MM.1S (cell line): ENCODE measurements at regions not wholly inside any gene's neighbourhood (a gene's known extent, or its start where the extent isn't known, plus 50 kb on each side); places are given as distances from the start of the nearest gene placed in this dataset.
A peak's percentile ranks its signal among the peaks of the same experiment; 100 is the strongest.

Experiments
- DNase-seq: peaks from one replicate; pipeline ENCODE4 v3.0.0-alpha.2; 2015
- H2AFZ ChIP-seq: fragments of 300-600 bp; sonication (generic); 2 replicates; pipeline ENCODE4 v1.6.0; 2016; ENCODE audit warnings: antibody characterized with exemption, low read length
- H3F3A ChIP-seq: fragments of 300-600 bp; sonication (generic); 2 replicates; pipeline ENCODE4 v1.6.1; 2016; ENCODE audit warnings: mild to moderate bottlenecking, antibody characterized with exemption, low read length, moderate library complexity, mixed read lengths; ENCODE audit not compliant: insufficient read depth
- H3K27ac ChIP-seq: fragments of 300-600 bp; sonication (generic); 2 replicates; pipeline ENCODE4 v1.5.1; 2016; ENCODE audit warnings: mild to moderate bottlenecking, low read length
- H3K27me3 ChIP-seq: fragments of 300-600 bp; sonication (generic); replicated peaks from 2 replicates; pipeline ENCODE4 v1.6.0; 2016; ENCODE audit warnings: low read length; ENCODE audit not compliant: insufficient read depth
- H3K36me3 ChIP-seq: fragments of 300-600 bp; sonication (generic); replicated peaks from 2 replicates; pipeline ENCODE4 v1.6.1; 2016; ENCODE audit warnings: mild to moderate bottlenecking, low read length, mixed read lengths; ENCODE audit not compliant: insufficient read depth
- H3K4me1 ChIP-seq: fragments of 300-600 bp; sonication (generic); 2 replicates; pipeline ENCODE4 v1.6.1; 2016; ENCODE audit warnings: low read length, mixed read lengths
- H3K4me2 ChIP-seq: fragments of 300-600 bp; sonication (generic); 2 replicates; pipeline ENCODE4 v1.6.0; 2016; ENCODE audit warnings: low read depth, low read length
- H3K4me3 ChIP-seq: fragments of 300-600 bp; sonication (generic); 2 replicates; pipeline ENCODE4 v1.5.1; 2016; ENCODE audit warnings: low read length, mixed read lengths
- H3K79me2 ChIP-seq: fragments of 300-600 bp; sonication (generic); 2 replicates; pipeline ENCODE4 v1.6.1; 2016; ENCODE audit warnings: mixed run types, low read length, mixed read lengths
- H3K9ac ChIP-seq: fragments of 300-600 bp; sonication (generic); 2 replicates; pipeline ENCODE4 v1.6.1; 2016; ENCODE audit warnings: low read length, mixed read lengths
- H3K9me2 ChIP-seq: fragments of 300-600 bp; sonication (generic); replicated peaks from 2 replicates; pipeline ENCODE4 v1.6.1; 2016; ENCODE audit warnings: mild to moderate bottlenecking, low read length, mixed read lengths; ENCODE audit not compliant: insufficient read depth
- H3K9me3 ChIP-seq: fragments of 300-600 bp; sonication (generic); replicated peaks from 2 replicates; pipeline ENCODE4 v1.6.1; 2016; ENCODE audit warnings: mild to moderate bottlenecking, low read length, mixed read lengths; ENCODE audit not compliant: insufficient read depth
- H4K20me1 ChIP-seq: fragments of 300-600 bp; sonication (generic); 2 replicates; pipeline ENCODE4 v1.6.1; 2016; ENCODE audit warnings: mild to moderate bottlenecking, low read length, moderate library complexity, mixed read lengths; ENCODE audit not compliant: insufficient read depth
- CTCF ChIP-seq: fragments of 300-600 bp; sonication (generic); IDR thresholded peaks from 2 replicates; pipeline ENCODE4 v1.5.1; 2016; ENCODE audit warnings: antibody characterized with exemption, low read length, mixed read lengths
- EZH2 ChIP-seq: fragments of 300-600 bp; sonication (generic); optimal IDR thresholded peaks from 2 replicates; pipeline ENCODE3; 2017; ENCODE audit warnings: low read depth, mild to moderate bottlenecking, antibody characterized with exemption, low read length, mixed read lengths
- EZH2phosphoT487 ChIP-seq: fragments of 300-600 bp; sonication (generic); IDR thresholded peaks from 2 replicates; pipeline ENCODE4 v1.6.1; 2018; ENCODE audit warnings: antibody characterized with exemption, low read length

- no peaks in the 10 kb centered on the region for H3K79me2 ChIP-seq
- H3K4me3 ChIP-seq, result no peak overlapping the region
- H3K36me3 ChIP-seq, result no peaks in the 10 kb centered on the region
- H3K9me2 ChIP-seq, result no peaks in the 10 kb centered on the region
- no peaks in the 10 kb centered on the region for H3K27me3 ChIP-seq
- no peaks in the 10 kb centered on the region for H4K20me1 ChIP-seq
- peaks cover 15% of the 10 kb centered on the region for H3K4me1 ChIP-seq
- H3K9me3 ChIP-seq, result no peaks in the 10 kb centered on the region
- peaks cover 8% of the 10 kb centered on the region for H3F3A ChIP-seq
- H3K27ac ChIP-seq, result no peak overlapping the region
- H3K9ac ChIP-seq, result no peak overlapping the region
- no peak for TF ChIP-seq EZH2
- TF ChIP-seq CTCF, result no peak
- no peak for TF ChIP-seq EZH2phosphoT487
- H3K4me2 ChIP-seq, result no peak overlapping the region
- H2AFZ ChIP-seq, result no peak overlapping the region
- no peak for DNase-seq
Observed at GRCh38 chr10:78194539-78195402, 161.1 kb downstream of the RPS24 start.

DNA sequence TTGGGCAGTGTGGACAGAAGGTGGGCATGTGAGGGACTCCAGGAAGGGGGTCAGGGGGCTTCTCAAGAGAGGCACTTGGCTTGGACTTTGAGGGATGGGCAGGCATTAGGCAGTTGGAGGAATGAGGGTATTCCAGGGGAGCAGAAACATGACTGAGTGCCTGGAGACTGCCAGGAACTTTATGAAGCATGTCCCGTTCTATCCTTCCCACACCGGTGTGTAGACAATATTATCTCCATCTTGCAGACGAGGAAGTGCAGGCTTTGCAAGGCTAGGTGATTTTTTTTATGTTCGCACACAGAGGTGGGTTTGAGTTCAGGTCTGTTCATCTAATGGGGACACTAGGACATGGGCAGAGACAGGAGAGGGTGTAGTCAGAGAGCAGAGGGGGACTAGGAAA lies 162.7 kb downstream of the RPS24 start:
- TF ChIP-seq CTCF (no peak), EZH2 (no peak), EZH2phosphoT487 (no peak)
- H3F3A ChIP-seq, result peaks cover 8% of the 10 kb centered on the region
- no peaks in the 10 kb centered on the region for H3K9me2 ChIP-seq
- no peak for DNase-seq
- no peaks in the 10 kb centered on the region for H3K36me3 ChIP-seq
- H3K27me3 ChIP-seq, result no peaks in the 10 kb centered on the region
- H3K9ac ChIP-seq, result no peak overlapping the region
- no peak overlapping the region for H3K4me3 ChIP-seq
- no peak overlapping the region for H3K4me2 ChIP-seq
- no peak overlapping the region for H2AFZ ChIP-seq
- H3K79me2 ChIP-seq, result no peaks in the 10 kb centered on the region
- H3K9me3 ChIP-seq, result no peaks in the 10 kb centered on the region
- no peaks in the 10 kb centered on the region for H4K20me1 ChIP-seq
- peaks cover 15% of the 10 kb centered on the region for H3K4me1 ChIP-seq
- H3K27ac ChIP-seq, result no peak overlapping the region

DNA sequence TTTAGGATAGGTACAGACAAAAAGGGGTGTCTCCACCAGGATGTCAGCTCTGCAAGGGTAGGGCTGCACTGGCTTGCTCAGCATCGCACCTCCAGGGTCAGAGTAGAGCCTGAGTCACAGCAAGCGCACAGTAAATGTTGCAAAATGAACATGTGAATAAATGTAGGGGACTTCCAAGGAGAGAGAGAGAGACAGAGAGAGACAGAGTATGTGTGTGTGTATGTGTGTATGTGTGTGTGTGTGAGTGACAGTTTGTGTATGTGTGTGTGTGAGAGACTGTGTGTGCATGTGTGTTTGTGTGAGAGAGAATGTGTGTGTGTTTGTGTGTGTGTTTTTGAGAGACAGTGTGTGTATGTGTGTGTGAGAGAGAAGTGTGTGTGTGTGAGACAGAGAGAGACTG lies 163.3 kb downstream of the RPS24 start:
- peak overlapping the region; percentile 38; the same call in 1 of the 2 replicates for H3K27ac ChIP-seq
- H3K9ac ChIP-seq, result no peak overlapping the region
- no peak for TF ChIP-seq EZH2phosphoT487
- TF ChIP-seq EZH2, result no peak
- TF ChIP-seq CTCF, result no peak
- H3K36me3 ChIP-seq, result no peaks in the 10 kb centered on the region
- H2AFZ ChIP-seq, result peak overlapping the region; percentile 61
- peaks cover 8% of the 10 kb centered on the region for H3F3A ChIP-seq
- H3K4me3 ChIP-seq, result no peak overlapping the region
- H3K27me3 ChIP-seq, result no peaks in the 10 kb centered on the region
- H3K4me1 ChIP-seq, result peaks cover 15% of the 10 kb centered on the region
- H3K4me2 ChIP-seq, result no peak overlapping the region
- H4K20me1 ChIP-seq, result no peaks in the 10 kb centered on the region
- H3K9me3 ChIP-seq, result no peaks in the 10 kb centered on the region
- no peak for DNase-seq
- H3K79me2 ChIP-seq, result no peaks in the 10 kb centered on the region
- H3K9me2 ChIP-seq, result no peaks in the 10 kb centered on the region
